PC-3 (cell line): ENCODE measurements at regions not wholly inside any gene's neighbourhood (a gene's known extent, or its start where the extent isn't known, plus 50 kb on each side); places are given as distances from the start of the nearest gene placed in this dataset.

Experiments
- EZH2phosphoT487 ChIP-seq: fragments of 300-600 bp; sonication (generic); IDR thresholded peaks from 2 replicates; pipeline ENCODE4 v1.6.1; 2018; ENCODE audit warnings: mild to moderate bottlenecking, antibody characterized with exemption, low read length, borderline replicate concordance
- TF ChIP-seq, protein P1 (sequence below): fragments of 300-600 bp; sonication (generic); conservative IDR thresholded peaks from 2 replicates; pipeline ENCODE4 v1.5.1; 2017; ENCODE audit warnings: antibody characterized with exemption, low read depth, mild to moderate bottlenecking, low read length

DNA sequence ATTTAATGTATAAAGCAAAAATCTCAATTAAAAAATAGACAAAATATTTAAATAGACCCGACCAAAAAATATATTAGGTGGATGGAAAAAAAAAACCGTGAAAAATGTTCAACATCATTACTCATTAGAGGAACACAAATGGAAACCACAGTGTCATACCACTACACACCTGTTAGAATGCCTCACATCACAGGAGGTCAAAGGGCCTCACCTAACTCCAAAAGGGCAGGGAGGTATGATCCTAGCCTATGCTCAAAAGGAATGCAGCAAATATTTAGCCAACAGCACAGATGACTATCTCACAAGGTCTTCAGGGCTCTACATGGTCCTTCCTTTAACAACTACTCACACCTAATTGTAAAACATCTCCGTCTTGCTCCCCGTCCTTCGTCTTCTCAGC lies 185.5 kb upstream of the SETBP1 start:
- TF ChIP-seq, protein P1, sequence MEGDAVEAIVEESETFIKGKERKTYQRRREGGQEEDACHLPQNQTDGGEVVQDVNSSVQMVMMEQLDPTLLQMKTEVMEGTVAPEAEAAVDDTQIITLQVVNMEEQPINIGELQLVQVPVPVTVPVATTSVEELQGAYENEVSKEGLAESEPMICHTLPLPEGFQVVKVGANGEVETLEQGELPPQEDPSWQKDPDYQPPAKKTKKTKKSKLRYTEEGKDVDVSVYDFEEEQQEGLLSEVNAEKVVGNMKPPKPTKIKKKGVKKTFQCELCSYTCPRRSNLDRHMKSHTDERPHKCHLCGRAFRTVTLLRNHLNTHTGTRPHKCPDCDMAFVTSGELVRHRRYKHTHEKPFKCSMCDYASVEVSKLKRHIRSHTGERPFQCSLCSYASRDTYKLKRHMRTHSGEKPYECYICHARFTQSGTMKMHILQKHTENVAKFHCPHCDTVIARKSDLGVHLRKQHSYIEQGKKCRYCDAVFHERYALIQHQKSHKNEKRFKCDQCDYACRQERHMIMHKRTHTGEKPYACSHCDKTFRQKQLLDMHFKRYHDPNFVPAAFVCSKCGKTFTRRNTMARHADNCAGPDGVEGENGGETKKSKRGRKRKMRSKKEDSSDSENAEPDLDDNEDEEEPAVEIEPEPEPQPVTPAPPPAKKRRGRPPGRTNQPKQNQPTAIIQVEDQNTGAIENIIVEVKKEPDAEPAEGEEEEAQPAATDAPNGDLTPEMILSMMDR = no peak
- TF ChIP-seq EZH2phosphoT487 = no peak
